Osteocyte (in vitro differentiated cells): ENCODE measurements at regions not wholly inside any gene's neighbourhood (a gene's known extent, or its start where the extent isn't known, plus 50 kb on each side); places are given as distances from the start of the nearest gene placed in this dataset.
A peak's percentile ranks its signal among the peaks of the same experiment; 100 is the strongest.
"Not testable (repeated sequence)": the region's sequence is repeated elsewhere in the genome, so short reads cannot be mapped to it uniquely, and the experiment has no call there.

Experiments used
- DNase-seq: peaks from one replicate; pipeline ENCODE4 v3.0.0; 2021; ENCODE audit warnings: mixed read lengths; ENCODE audit not compliant: unreplicated experiment; ENCODE audit errors: extremely low spot score
- H3K27ac Mint-ChIP-seq: one replicate; pipeline ENCODE4 v1.8.0; 2021; ENCODE audit warnings: mild to moderate bottlenecking, mixed read lengths; ENCODE audit not compliant: unreplicated experiment
- H3K27me3 Mint-ChIP-seq: one replicate; pipeline ENCODE4 v1.8.0; 2021; ENCODE audit warnings: mixed read lengths; ENCODE audit not compliant: unreplicated experiment
- H3K36me3 Mint-ChIP-seq: one replicate; pipeline ENCODE4 v1.8.0; 2021; ENCODE audit warnings: mixed read lengths; ENCODE audit not compliant: unreplicated experiment
- H3K4me1 Mint-ChIP-seq: one replicate; pipeline ENCODE4 v1.8.0; 2021; ENCODE audit warnings: mixed read lengths; ENCODE audit not compliant: unreplicated experiment
- H3K4me3 Mint-ChIP-seq: one replicate; pipeline ENCODE4 v1.8.0; 2021; ENCODE audit warnings: mild to moderate bottlenecking, moderate library complexity, mixed read lengths; ENCODE audit not compliant: unreplicated experiment
- H3K9me3 Mint-ChIP-seq: one replicate; pipeline ENCODE4 v1.8.0; 2021; ENCODE audit warnings: mixed read lengths; ENCODE audit not compliant: unreplicated experiment
- TF ChIP-seq, protein P1 (sequence below): fragments of 200-600 bp; sonication (generic); IDR thresholded peaks from 2 replicates; pipeline ENCODE4 v1.5.0; 2021; ENCODE audit warnings: antibody characterized with exemption, mild to moderate bottlenecking, moderate library complexity

DNA sequence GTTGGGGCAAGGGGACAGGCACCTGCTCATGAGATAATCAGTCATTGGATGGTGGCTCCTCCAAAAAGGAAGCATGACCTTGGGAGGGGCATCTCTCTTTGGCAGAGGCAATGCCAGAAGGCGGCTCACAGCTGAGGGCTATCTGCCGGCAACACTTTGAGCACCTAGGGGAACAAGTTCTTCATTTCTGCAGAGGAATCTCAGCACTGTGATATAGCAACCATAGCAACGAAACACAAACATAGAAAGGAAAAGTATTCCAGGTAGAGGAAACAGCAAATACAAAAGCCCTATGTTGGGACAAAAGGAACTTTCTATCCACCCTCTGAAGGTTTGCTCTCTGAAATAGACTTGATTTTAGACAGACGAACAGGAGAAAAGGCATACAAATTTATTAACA lies 89.1 kb upstream of the NEDD4L start:
- H3K4me1 Mint-ChIP-seq, result peaks cover 3% of the 10 kb centered on the region

GRCh38 chr18:57953883-57954282 lies 90.1 kb upstream of the NEDD4L start:
- Mint-ChIP-seq H3K27me3 (peaks cover 23% of the 10 kb centered on the region), H3K27ac (no peak overlapping the region)
- DNase-seq, result peak; percentile 30

More for the DNA sequence above, 89.1 kb upstream of the NEDD4L start:
- no peaks in the 10 kb centered on the region for H3K36me3 Mint-ChIP-seq
- peaks cover 27% of the 10 kb centered on the region for H3K27me3 Mint-ChIP-seq
- TF ChIP-seq, protein P1, sequence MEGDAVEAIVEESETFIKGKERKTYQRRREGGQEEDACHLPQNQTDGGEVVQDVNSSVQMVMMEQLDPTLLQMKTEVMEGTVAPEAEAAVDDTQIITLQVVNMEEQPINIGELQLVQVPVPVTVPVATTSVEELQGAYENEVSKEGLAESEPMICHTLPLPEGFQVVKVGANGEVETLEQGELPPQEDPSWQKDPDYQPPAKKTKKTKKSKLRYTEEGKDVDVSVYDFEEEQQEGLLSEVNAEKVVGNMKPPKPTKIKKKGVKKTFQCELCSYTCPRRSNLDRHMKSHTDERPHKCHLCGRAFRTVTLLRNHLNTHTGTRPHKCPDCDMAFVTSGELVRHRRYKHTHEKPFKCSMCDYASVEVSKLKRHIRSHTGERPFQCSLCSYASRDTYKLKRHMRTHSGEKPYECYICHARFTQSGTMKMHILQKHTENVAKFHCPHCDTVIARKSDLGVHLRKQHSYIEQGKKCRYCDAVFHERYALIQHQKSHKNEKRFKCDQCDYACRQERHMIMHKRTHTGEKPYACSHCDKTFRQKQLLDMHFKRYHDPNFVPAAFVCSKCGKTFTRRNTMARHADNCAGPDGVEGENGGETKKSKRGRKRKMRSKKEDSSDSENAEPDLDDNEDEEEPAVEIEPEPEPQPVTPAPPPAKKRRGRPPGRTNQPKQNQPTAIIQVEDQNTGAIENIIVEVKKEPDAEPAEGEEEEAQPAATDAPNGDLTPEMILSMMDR, result no peak
- no peaks in the 10 kb centered on the region for H3K9me3 Mint-ChIP-seq
- H3K4me3 Mint-ChIP-seq, result no peak overlapping the region
- peak; percentile 38 for DNase-seq
- no peak overlapping the region for H3K27ac Mint-ChIP-seq

DNA sequence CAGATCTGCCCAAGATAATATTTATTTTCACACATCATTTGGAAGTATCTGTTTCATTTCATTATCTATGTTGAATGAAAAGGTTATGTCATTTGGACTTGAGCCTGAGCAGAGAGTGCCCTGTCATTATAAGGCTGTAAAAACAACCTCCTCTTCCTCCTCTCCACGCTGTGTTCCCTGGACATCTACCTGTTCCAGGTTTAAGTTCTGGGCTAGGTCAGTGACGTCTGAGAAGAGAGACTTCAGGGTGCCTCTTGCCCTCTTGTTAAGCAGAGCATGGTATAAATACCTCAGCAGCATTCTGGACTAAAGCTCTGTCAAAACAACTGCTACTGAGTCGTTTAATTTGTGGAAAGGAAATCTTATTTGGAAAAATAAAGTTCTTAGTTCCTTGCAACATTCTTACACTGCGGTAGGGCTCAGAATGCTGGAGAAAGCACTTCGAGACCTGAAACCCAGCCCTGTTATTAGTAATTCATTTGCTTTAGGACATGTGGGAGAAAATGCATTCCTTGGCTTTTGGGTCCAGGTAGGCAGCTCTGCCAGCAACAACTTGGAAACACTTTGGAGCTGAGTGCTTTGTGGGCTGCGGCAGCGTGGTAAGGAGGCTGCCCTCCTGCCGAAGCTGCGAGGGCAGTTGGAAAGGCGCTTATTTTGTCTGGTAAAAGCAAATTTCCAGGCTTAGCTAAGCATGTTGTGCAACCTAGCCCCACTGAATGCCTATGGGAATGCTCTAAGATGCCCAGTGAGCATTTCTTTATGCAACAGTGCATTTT lies 91.8 kb upstream of the NEDD4L start:
- H3K9me3 Mint-ChIP-seq, result no peaks in the 10 kb centered on the region
- no peaks in the 10 kb centered on the region for H3K4me1 Mint-ChIP-seq
- no peak overlapping the region for H3K27ac Mint-ChIP-seq
- peaks cover 27% of the 10 kb centered on the region for H3K27me3 Mint-ChIP-seq
- no peak overlapping the region for H3K4me3 Mint-ChIP-seq
- no peaks in the 10 kb centered on the region for H3K36me3 Mint-ChIP-seq
- TF ChIP-seq, protein P1, result no peak
- peak; percentile 27 for DNase-seq

More at GRCh38 chr18:57953883-57954282, 90.1 kb upstream of the NEDD4L start:
- H3K4me3 Mint-ChIP-seq, result no peak overlapping the region
- no peaks in the 10 kb centered on the region for H3K36me3 Mint-ChIP-seq
- no peaks in the 10 kb centered on the region for H3K4me1 Mint-ChIP-seq
- no peaks in the 10 kb centered on the region for H3K9me3 Mint-ChIP-seq
- TF ChIP-seq, protein P1, result no peak

DNA sequence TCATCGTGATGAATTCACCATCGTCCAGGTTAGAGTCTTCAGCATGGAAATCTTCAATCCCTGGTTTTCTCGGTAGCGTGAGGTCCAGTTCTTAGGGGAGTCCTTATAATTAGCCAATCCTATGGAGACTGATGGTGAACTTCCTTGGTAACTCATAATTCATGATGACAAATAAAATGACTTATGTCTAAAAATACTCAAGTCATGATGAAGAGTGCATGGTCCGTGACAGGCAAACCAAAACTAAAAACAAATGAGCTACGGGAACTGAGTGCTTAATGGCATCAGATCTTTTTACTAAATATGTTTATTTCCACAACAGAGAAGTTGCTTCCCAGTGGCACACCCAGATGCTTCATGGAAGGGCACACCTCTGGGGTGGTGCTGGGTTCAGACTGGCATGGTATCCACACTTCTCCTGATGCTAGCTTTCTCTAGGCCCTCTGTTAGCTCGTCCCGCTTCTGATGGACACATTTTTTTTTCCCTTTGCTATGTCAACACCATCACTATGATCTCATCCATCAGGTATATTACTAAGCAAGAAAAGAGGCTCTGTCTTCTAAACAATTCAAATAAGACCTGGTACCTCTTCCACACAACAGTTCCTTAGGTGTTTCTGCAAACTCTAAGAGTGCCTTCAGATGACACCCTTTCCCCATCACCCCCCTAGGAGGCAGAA lies 92.8 kb upstream of the NEDD4L start:
- Mint-ChIP-seq H3K36me3 (no peaks in the 10 kb centered on the region), H3K9me3 (no peaks in the 10 kb centered on the region), H3K4me3 (no peak overlapping the region), H3K27ac (no peak overlapping the region), H3K27me3 (peaks cover 27% of the 10 kb centered on the region), H3K4me1 (no peaks in the 10 kb centered on the region)
- TF ChIP-seq, protein P1, result no peak
- peak; percentile 30 for DNase-seq

GRCh38 chr18:57950542-57950941 lies 93.5 kb upstream of the NEDD4L start:
- Mint-ChIP-seq H3K36me3 (peaks cover 3% of the 10 kb centered on the region), H3K4me1 (peaks cover 3% of the 10 kb centered on the region), H3K27ac (no peak overlapping the region), H3K9me3 (no peaks in the 10 kb centered on the region), H3K4me3 (no peak overlapping the region), H3K27me3 (peaks cover 32% of the 10 kb centered on the region)
- TF ChIP-seq, protein P1, result no peak
- no peak for DNase-seq

GRCh38 chr18:57949335-57949734 lies 94.7 kb upstream of the NEDD4L start:
- H3K9me3 Mint-ChIP-seq, DNase-seq, H3K36me3 Mint-ChIP-seq, H3K4me1 Mint-ChIP-seq, H3K27ac Mint-ChIP-seq, H3K4me3 Mint-ChIP-seq: not testable (repeated sequence)
- peaks cover 36% of the 10 kb centered on the region for H3K27me3 Mint-ChIP-seq
